SK-N-SH (cell line): ENCODE measurements at regions not wholly inside any gene's neighbourhood (a gene's known extent, or its start where the extent isn't known, plus 50 kb on each side); places are given as distances from the start of the nearest gene placed in this dataset.

ENCODE experiments used
- CTCF ChIP-seq: fragments of 200-600 bp; sonication (generic); IDR thresholded peaks from 2 replicates; pipeline ENCODE4 v1.6.1; 2017; ENCODE audit warnings: antibody characterized with exemption, mild to moderate bottlenecking, moderate library complexity
- EP300 ChIP-seq, 2 experiments: IDR thresholded peaks; 2 replicates each; pipeline versions ENCODE4 v1.4.0 to v1.6.1; 2012; ENCODE audit warnings: borderline replicate concordance in 1 of 2, low read depth in 1 of 2, low read length in 1 of 2
- EZH2phosphoT487 ChIP-seq: fragments of 200-600 bp; sonication (generic); IDR thresholded peaks from 2 replicates; pipeline ENCODE4 v1.6.1; 2017; ENCODE audit warnings: low read depth, mixed run types, mild to moderate bottlenecking, antibody characterized with exemption, moderate library complexity, borderline replicate concordance
- FOXM1 ChIP-seq: IDR thresholded peaks from 2 replicates; pipeline ENCODE4 v1.4.0; 2012; ENCODE audit warnings: low read depth, mild to moderate bottlenecking
- IRF3 ChIP-seq: fragments of 150-350 bp; IDR thresholded peaks from 2 replicates; pipeline ENCODE4 v1.6.1; 2016; ENCODE audit warnings: mild to moderate bottlenecking, low read depth, low read length
- JUND ChIP-seq: IDR thresholded peaks from 2 replicates; pipeline ENCODE4 v1.4.0; 2012
- MXI1 ChIP-seq: IDR thresholded peaks from 2 replicates; pipeline ENCODE4 v1.6.1; 2012; ENCODE audit warnings: mild to moderate bottlenecking, low read depth, low read length, improper control_type of control experiment
- POLR2AphosphoS5 ChIP-seq: IDR thresholded peaks from 2 replicates; pipeline ENCODE4 v1.6.1; 2012; ENCODE audit warnings: low read depth, low read length
- RAD21 ChIP-seq: IDR thresholded peaks from 2 replicates; pipeline ENCODE4 v1.6.1; 2012; ENCODE audit warnings: mild to moderate bottlenecking, low read length
- RFX5 ChIP-seq: IDR thresholded peaks from 2 replicates; pipeline ENCODE4 v1.6.1; 2012; ENCODE audit warnings: mild to moderate bottlenecking, improper control_type of control experiment, low read length
- SMC3 ChIP-seq: IDR thresholded peaks from 2 replicates; pipeline ENCODE4 v1.6.1; 2012; ENCODE audit warnings: low read depth, low read length, improper control_type of control experiment
- TEAD4 ChIP-seq: IDR thresholded peaks from 2 replicates; pipeline ENCODE4 v1.4.0; 2012; ENCODE audit warnings: mild to moderate bottlenecking, borderline replicate concordance; ENCODE audit not compliant: insufficient read depth
- YY1 ChIP-seq: IDR thresholded peaks from 2 replicates; pipeline ENCODE4 v1.4.0; 2012; ENCODE audit warnings: low read depth, mild to moderate bottlenecking

- no peak for TF ChIP-seq SMC3
- TF ChIP-seq CTCF = no peak
- TF ChIP-seq MXI1 = no peak
- no peak for TF ChIP-seq YY1
- TF ChIP-seq JUND = no peak
- no peak for TF ChIP-seq EP300 (IDR thresholded peaks at IDR 0.05; ENCODE audit: borderline replicate concordance in 1 of 2, low read depth in 1 of 2, low read length in 1 of 2)
- no peak for TF ChIP-seq TEAD4
- TF ChIP-seq RFX5 = no peak
- TF ChIP-seq IRF3 = no peak
- TF ChIP-seq FOXM1 = no peak
- TF ChIP-seq POLR2AphosphoS5 = no peak
- TF ChIP-seq RAD21 = no peak
- no peak for TF ChIP-seq EZH2phosphoT487
Observed at GRCh38 chr15:70497661-70498060, 265.7 kb downstream of the UACA start.
